SK-N-SH (cell line): ENCODE measurements at regions not wholly inside any gene's neighbourhood (a gene's known extent, or its start where the extent isn't known, plus 50 kb on each side); places are given as distances from the start of the nearest gene placed in this dataset.

Experiments used
- CTCF ChIA-PET: fragments of 300-600, 350-600 bp; formaldehyde crosslinking; extraction: SDS; loops from one replicate; lab custom pipeline; 2021; lab: Yijun Ruan, JAX
- POLR2A ChIA-PET: fragments of 350-600 bp; sonication (Branson Sonifier 250); formaldehyde crosslinking; extraction: SDS; loops from one replicate; lab custom pipeline; 2020; ENCODE audit warnings: antibody characterized with exemption, inconsistent platforms; lab: Yijun Ruan, JAX
- DNase-seq: peaks from one replicate; pipeline ENCODE4 v3.0.0; 2012
- H2AFZ ChIP-seq: fragments of 200-600 bp; sonication (generic); 2 replicates; pipeline ENCODE4 v1.8.1; 2016; ENCODE audit warnings: antibody characterized with exemption, mild to moderate bottlenecking, low read depth
- H3F3A ChIP-seq: fragments of 200-600 bp; sonication (generic); replicated peaks from 2 replicates; pipeline ENCODE3; 2016; ENCODE audit warnings: antibody characterized with exemption, mild to moderate bottlenecking; ENCODE audit not compliant: insufficient read depth
- H3K27ac ChIP-seq, 2 experiments: fragments of 200-500 bp in 1 of 2; fragments of 200-600 bp in 1 of 2; sonication (Bioruptor generic) in 1 of 2; sonication (generic), shearing (Covaris generic) in 1 of 2; 2 replicates each; pipeline versions ENCODE4 v1.5.1 to v1.6.1; 2014 to 2016; ENCODE audit warnings: low read depth in 2 of 2, inconsistent platforms in 1 of 2, low read length in 1 of 2, mild to moderate bottlenecking in 1 of 2, mixed read lengths in 1 of 2
- H3K27me3 ChIP-seq: fragments of 200-600 bp; sonication (generic), shearing (Covaris generic); 2 replicates; pipeline ENCODE4 v1.6.1; 2016; ENCODE audit warnings: mixed run types; ENCODE audit not compliant: insufficient read depth
- H3K36me3 ChIP-seq, 2 experiments: fragments of 200-500 bp in 1 of 2; fragments of 200-600 bp in 1 of 2; sonication (Bioruptor generic) in 1 of 2; sonication (generic) in 1 of 2; replicated peaks in 1 of 2; 2 replicates each; pipeline versions ENCODE3 to v1.5.1; 2014 to 2016; ENCODE audit warnings: low read length in 1 of 2, mild to moderate bottlenecking in 1 of 2; ENCODE audit not compliant: insufficient read depth in 2 of 2, control insufficient read depth in 1 of 2
- H3K4me1 ChIP-seq, 2 experiments: fragments of 200-500 bp in 1 of 2; fragments of 200-600 bp in 1 of 2; sonication (Bioruptor generic) in 1 of 2; sonication (generic), shearing (Covaris generic) in 1 of 2; 2 replicates each; pipeline versions ENCODE4 v1.5.1 to v1.6.1; 2014 to 2016; ENCODE audit warnings: low read depth in 1 of 2, low read length in 1 of 2, mixed run types in 1 of 2; ENCODE audit not compliant: insufficient read depth in 2 of 2, control insufficient read depth in 1 of 2
- H3K4me2 ChIP-seq: fragments of 200-600 bp; sonication (generic), shearing (Covaris generic); 2 replicates; pipeline ENCODE4 v1.6.1; 2017; ENCODE audit warnings: mixed run types
- H3K4me3 ChIP-seq, 2 experiments: fragments of 200-500 bp in 1 of 2; fragments of 200-600 bp in 1 of 2; sonication (Bioruptor generic) in 1 of 2; sonication (generic), shearing (Covaris generic) in 1 of 2; 2 replicates each; pipeline versions ENCODE4 v1.5.1 to v1.8.1; 2014 to 2016; ENCODE audit warnings: low read depth in 2 of 2, inconsistent platforms in 1 of 2, low read length in 1 of 2, mild to moderate bottlenecking in 1 of 2, mixed read lengths in 1 of 2, moderate library complexity in 1 of 2
- H3K79me2 ChIP-seq: fragments of 200-600 bp; sonication (generic); 2 replicates; pipeline ENCODE4 v1.8.1; 2017; ENCODE audit warnings: mild to moderate bottlenecking; ENCODE audit not compliant: insufficient read depth
- H3K9ac ChIP-seq: fragments of 200-600 bp; sonication (generic); 2 replicates; pipeline ENCODE4 v1.6.1; 2017; ENCODE audit warnings: mixed run types
- H3K9me2 ChIP-seq: fragments of 200-600 bp; sonication (generic); 2 replicates; pipeline ENCODE4 v1.6.1; 2017; ENCODE audit warnings: mixed run types
- H3K9me3 ChIP-seq: fragments of 200-600 bp; sonication (generic); 2 replicates; pipeline ENCODE4 v1.6.1; 2017; ENCODE audit warnings: mixed run types, mild to moderate bottlenecking, moderate library complexity
- H4K20me1 ChIP-seq: fragments of 200-600 bp; sonication (generic); 2 replicates; pipeline ENCODE4 v1.6.1; 2017; ENCODE audit warnings: mild to moderate bottlenecking, mixed run types; ENCODE audit not compliant: insufficient read depth
- CHD2 ChIP-seq: fragments of 150-350 bp; IDR thresholded peaks from 2 replicates; pipeline ENCODE4 v1.6.1; 2018; ENCODE audit warnings: low read length; ENCODE audit not compliant: partially characterized antibody
- ELF1 ChIP-seq: IDR thresholded peaks from 2 replicates; pipeline ENCODE4 v1.4.0; 2012
- FOXJ3 ChIP-seq: sonication (generic); formaldehyde crosslinking; IDR thresholded peaks from 2 replicates; pipeline ENCODE4 v1.5.1; 2020; ENCODE audit warnings: mild to moderate bottlenecking, missing genetic modification reagents
- FOXM1 ChIP-seq: IDR thresholded peaks from 2 replicates; pipeline ENCODE4 v1.4.0; 2012; ENCODE audit warnings: low read depth, mild to moderate bottlenecking
- GABPA ChIP-seq: IDR thresholded peaks from 2 replicates; pipeline ENCODE4 v1.4.0; 2012; ENCODE audit warnings: low read depth, mild to moderate bottlenecking
- GATA2 ChIP-seq: sonication (generic); formaldehyde crosslinking; IDR thresholded peaks from 2 replicates; pipeline ENCODE4 v1.5.0; 2020; ENCODE audit warnings: mild to moderate bottlenecking, missing genetic modification reagents
- MAX ChIP-seq: IDR thresholded peaks from 2 replicates; pipeline ENCODE4 v1.4.0; 2012; ENCODE audit warnings: low read depth
- MEF2A ChIP-seq: IDR thresholded peaks from 2 replicates; pipeline ENCODE4 v1.4.0; 2012; ENCODE audit warnings: low read depth, borderline replicate concordance
- MXI1 ChIP-seq: IDR thresholded peaks from 2 replicates; pipeline ENCODE4 v1.6.1; 2012; ENCODE audit warnings: mild to moderate bottlenecking, low read depth, low read length, improper control_type of control experiment
- NFIC ChIP-seq: IDR thresholded peaks from 2 replicates; pipeline ENCODE4 v1.4.0; 2012; ENCODE audit warnings: borderline replicate concordance
- NRF1 ChIP-seq: IDR thresholded peaks from 2 replicates; pipeline ENCODE4 v1.6.1; 2012; ENCODE audit warnings: low read depth, mild to moderate bottlenecking, low read length
- POLR2AphosphoS5 ChIP-seq: IDR thresholded peaks from 2 replicates; pipeline ENCODE4 v1.6.1; 2012; ENCODE audit warnings: low read depth, low read length
- RCOR1 ChIP-seq: fragments of 150-350 bp; IDR thresholded peaks from 2 replicates; pipeline ENCODE4 v1.6.1; 2017; ENCODE audit warnings: antibody characterized with exemption, low read length
- SIN3A ChIP-seq: IDR thresholded peaks from 2 replicates; pipeline ENCODE4 v1.6.1; 2012; ENCODE audit warnings: low read depth, mild to moderate bottlenecking, low read length, moderate library complexity, borderline replicate concordance
- SMC3 ChIP-seq: IDR thresholded peaks from 2 replicates; pipeline ENCODE4 v1.6.1; 2012; ENCODE audit warnings: low read depth, low read length, improper control_type of control experiment
- TCF12 ChIP-seq: IDR thresholded peaks from 2 replicates; pipeline ENCODE4 v1.4.0; 2012
- USF2 ChIP-seq: fragments of 150-350 bp; IDR thresholded peaks from 2 replicates; pipeline ENCODE4 v1.6.1; 2017; ENCODE audit warnings: antibody characterized with exemption, low read length, low read depth, borderline replicate concordance
- ZBTB33 ChIP-seq: IDR thresholded peaks from 2 replicates; pipeline ENCODE4 v1.4.0; 2012; ENCODE audit warnings: low read depth, borderline replicate concordance
- WGBS: methylation state at CpG from one replicate; pipeline ENCODE4 v1.1.6; 2017; ENCODE audit warnings: low lambda C conversion rate; 5-methylcytosine and 5-hydroxymethylcytosine counted together

- Histone ChIP-seq H3K4me1 (peaks cover 21 to 25% of the 10 kb centered on the region in 2 experiments), H3K9me3 (no peaks in the 10 kb centered on the region), H3K4me2 (no peak overlapping the region), H3K79me2 (no peaks in the 10 kb centered on the region), H2AFZ (no peak overlapping the region), H3K9ac (no peak overlapping the region), H4K20me1 (no peaks in the 10 kb centered on the region), H3K27me3 (no peaks in the 10 kb centered on the region), H3F3A (peaks cover 16% of the 10 kb centered on the region), H3K36me3 (peaks cover 0 to 4% of the 10 kb centered on the region in 2 experiments), H3K4me3 (no peak overlapping the region), H3K27ac (peak overlapping the region; percentile 57 to 67; a peak in 3 of 4 replicates), H3K9me2 (no peaks in the 10 kb centered on the region)
- no peak for DNase-seq
- ChIA-PET CTCF (interaction anchor here (0.6 to 1.0 kb wide), 2 partner anchors 53 to 149 kb away, joined by 3 read pairs; no protein-coding TSS in a partner anchor), POLR2A (no interaction called here)
- TF ChIP-seq NFIC = no peak
- TF ChIP-seq USF2 = no peak
- TF ChIP-seq SIN3A = no peak
- TF ChIP-seq FOXM1 = no peak
- no peak for TF ChIP-seq CHD2
- no peak for TF ChIP-seq TCF12
- TF ChIP-seq MEF2A = no peak
- no peak for TF ChIP-seq GABPA
- TF ChIP-seq NRF1 = no peak
- TF ChIP-seq SMC3 = no peak
- TF ChIP-seq POLR2AphosphoS5 = no peak
- no peak for TF ChIP-seq RCOR1
- no peak for TF ChIP-seq ZBTB33
- 73% methylated on average over 1 of the region's 1 CpG for WGBS
Measured at GRCh38 chr15:62592920-62593319, 427.8 kb upstream of the C2CD4B start.

- H3K4me1 ChIP-seq = peaks cover 19 to 23% of the 10 kb centered on the region in 2 experiments
- CTCF ChIA-PET = interaction anchor here (0.6 to 1.0 kb wide), 5 partner anchors 13 to 257 kb away, joined by 3 read pairs; no protein-coding TSS in a partner anchor
- peaks cover 0 to 4% of the 10 kb centered on the region in 2 experiments for H3K36me3 ChIP-seq
- POLR2A ChIA-PET = no interaction called here
- H3K9me3 ChIP-seq = no peaks in the 10 kb centered on the region
- no peaks in the 10 kb centered on the region for H3K9me2 ChIP-seq
- no peaks in the 10 kb centered on the region for H4K20me1 ChIP-seq
- TF ChIP-seq FOXJ3 (CRISPR knock-in tag) (no peak), MXI1 (no peak), ELF1 (no peak), NRF1 (no peak), MAX (no peak), GATA2 (CRISPR knock-in tag) (no peak), USF2 (no peak), NFIC (no peak)
- 59% methylated on average over 4 of the region's 4 CpGs for WGBS
- no peak overlapping the region; a peak in 1 of 4 replicates for H3K27ac ChIP-seq
- H3F3A ChIP-seq = peaks cover 16% of the 10 kb centered on the region
- no peak for DNase-seq
- H3K27me3 ChIP-seq = no peaks in the 10 kb centered on the region
- no peak overlapping the region for H3K4me2 ChIP-seq
- H3K9ac ChIP-seq = no peak overlapping the region
- H2AFZ ChIP-seq = no peak overlapping the region
- H3K4me3 ChIP-seq = no peak overlapping the region
- H3K79me2 ChIP-seq = no peaks in the 10 kb centered on the region
Measured at GRCh38 chr15:62593681-62594399, 428.8 kb upstream of the C2CD4B start.
